DMS 273 treated with DMSO at 0.1 percent for 48 hours (cell line): ENCODE measurements at regions not wholly inside any gene's neighbourhood (a gene's known extent, or its start where the extent isn't known, plus 50 kb on each side); places are given as distances from the start of the nearest gene placed in this dataset.
"Not testable (repeated sequence)": the region's sequence is repeated elsewhere in the genome, so short reads cannot be mapped to it uniquely, and the experiment has no call there.

Experiments used
- DNase-seq: peaks from one replicate; lab custom pipeline; 2025; lab: John Stamatoyannopoulos, UW

DNA sequence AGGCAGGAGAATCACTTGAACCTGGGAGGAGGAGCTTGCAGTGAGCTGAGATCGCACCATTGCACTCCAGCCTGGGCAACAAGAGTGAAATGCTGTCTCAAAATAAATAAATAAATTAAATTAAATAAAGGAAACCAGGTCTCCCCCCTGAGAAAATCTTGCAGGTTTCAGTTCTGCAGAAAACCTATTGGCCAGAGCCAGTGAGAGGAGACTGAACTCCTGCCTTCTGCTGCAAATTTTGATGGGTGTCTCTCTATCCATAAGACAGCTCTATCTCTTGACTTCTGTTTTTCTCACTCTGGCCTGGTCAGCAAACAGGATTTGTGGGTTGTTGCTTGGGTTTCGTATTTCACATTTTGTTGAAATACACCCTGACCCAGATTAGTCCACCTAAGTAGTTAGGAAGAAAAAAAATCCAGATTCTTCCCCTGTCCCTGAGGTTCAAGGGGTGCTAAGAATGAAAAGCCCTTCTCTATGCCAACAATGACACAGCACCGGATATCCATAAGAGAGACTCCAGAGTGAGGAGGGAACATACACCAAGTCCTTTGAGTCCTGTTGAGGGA is 86.7 kb upstream of the MAP4K4 start:
- no peak for DNase-seq

GRCh38 chr2:101609433-101609832 is 88.1 kb upstream of the MAP4K4 start:
- no peak for DNase-seq

DNA sequence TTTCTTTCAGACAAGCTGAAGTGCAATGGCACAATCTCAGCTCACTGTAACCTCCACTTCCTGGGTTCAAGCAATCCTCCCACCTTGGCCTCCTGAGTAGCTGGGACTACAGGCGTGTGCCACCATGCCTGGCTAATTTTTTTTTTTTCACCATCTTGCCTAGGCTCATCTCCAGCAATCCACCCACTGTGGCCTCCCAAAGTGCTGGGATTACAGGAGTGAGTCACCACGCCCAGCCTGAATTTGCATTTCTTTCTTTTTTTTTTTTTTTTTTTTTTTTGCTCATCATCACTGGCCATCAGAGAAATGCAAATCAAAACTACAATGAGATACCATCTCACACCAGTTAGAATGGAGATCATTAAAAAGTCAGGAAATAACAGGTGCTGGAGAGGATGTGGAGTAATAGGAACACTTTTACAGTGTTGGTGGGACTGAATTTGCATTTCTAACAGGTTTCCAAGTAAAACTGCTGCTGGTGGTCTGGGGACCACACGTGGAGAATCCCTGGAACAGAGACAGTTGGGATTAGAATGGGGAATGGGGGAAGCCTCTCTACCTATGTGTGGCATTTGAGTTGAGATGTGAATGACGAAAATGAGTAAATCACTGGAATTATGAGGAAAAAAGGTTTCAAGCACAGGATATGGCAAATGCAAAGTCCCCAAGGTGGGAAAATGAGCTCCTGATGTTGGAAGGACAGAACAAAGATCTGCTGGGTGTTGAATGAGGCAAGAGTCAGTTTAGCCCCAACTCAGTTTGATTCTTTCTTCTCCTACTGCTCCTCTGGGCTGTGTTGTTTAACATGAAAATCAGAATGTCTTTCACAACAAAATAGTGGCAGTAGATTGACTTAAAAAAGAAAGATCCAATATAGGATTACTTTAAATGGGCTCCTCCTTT is 88.8 kb upstream of the MAP4K4 start:
- no peak for DNase-seq

DNA sequence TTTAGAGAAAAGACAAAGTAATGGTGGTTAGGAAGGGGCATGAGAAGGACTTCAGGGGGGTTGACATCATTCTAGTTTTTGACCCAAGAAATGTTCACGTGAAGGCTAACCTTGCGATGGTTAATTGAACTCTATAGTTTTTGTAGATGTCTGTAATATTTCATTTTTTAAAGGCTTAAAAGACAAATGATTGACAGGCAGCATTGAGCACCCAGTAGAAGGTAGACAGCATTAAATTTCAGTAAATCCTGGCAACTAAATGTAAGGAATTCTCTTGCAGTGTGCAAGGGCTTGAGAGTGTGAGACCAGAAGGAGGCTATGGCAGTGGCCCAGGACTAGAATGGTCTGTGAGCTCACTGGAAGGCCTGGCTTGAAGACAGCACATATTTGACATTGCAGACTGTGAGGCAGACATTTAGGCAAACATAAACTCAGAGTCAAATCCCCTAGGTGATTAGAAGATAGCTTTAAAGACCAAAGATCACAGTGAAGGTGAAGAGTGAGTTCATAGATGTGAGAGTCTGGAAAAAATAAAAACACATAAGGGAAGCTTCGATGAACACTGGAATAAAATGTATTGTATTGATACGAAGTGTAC is 100.1 kb upstream of the MAP4K4 start:
- no peak for DNase-seq

DNA sequence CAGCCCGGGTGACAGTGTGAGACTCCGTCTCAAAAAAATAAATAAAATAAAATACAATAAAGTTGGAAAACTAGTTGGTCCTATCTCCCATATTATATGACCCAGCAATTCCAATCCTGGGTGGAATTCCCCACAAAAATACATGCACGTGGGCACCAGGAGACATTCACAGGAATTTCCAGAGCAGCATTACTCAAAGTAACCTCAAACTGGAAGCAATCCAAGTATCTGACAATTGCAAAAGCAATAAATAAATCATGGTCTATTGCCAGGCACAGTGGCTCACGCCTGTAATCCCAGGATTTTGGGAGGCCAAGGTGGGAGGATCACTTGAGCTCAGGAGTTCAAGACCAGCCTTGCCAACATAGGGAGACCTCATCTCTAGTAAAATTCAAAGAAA is 101.2 kb upstream of the MAP4K4 start:
- DNase-seq = no peak

- no peak for DNase-seq
Measured at GRCh38 chr2:101587251-101587650, 110.3 kb upstream of the MAP4K4 start.

GRCh38 chr2:101583861-101584260 is 108.9 kb upstream of the RFX8 start:
- DNase-seq = no peak

GRCh38 chr2:101581675-101582299 is 106.9 kb upstream of the RFX8 start:
- DNase-seq = no peak

DNA sequence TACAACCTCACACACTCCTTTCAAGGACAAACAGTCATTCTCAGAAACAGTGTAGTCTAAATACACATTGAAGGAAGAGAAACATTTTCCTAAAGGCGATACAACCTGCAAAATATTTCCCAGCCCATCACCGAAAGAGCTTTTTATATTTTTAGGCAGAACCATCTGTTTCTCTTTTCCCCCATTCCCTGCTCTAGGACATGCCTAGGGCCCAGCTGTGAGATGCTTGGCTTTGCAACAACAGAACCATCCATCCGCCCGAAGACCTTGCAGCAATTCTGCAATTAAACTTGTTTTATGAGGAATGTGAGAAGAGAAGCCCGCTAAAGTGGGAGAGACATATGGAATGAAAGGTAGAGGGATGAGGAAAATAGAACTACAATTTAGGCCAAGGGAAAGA is 105.6 kb upstream of the RFX8 start:
- no peak for DNase-seq

DNA sequence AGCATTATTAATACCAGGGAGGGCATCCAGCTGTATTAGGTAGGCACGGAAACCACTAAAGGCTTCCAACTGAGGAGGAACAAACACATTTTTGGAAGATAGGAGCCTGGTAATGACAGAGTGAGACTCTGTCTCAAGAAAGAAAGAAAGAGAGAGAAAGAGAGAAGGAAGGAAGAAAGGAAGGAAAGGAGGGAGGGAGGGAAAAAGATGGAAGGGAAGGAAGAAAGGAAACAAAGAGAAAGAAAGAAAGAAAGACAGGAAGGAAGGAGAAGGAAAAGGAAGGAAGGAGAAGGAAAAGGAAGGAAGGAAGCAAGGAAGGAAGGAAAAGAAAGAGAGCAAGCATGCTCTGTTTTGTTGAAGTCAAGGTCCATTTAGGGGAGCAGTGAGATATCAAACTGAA is 103.8 kb upstream of the RFX8 start:
- no peak for DNase-seq

DNA sequence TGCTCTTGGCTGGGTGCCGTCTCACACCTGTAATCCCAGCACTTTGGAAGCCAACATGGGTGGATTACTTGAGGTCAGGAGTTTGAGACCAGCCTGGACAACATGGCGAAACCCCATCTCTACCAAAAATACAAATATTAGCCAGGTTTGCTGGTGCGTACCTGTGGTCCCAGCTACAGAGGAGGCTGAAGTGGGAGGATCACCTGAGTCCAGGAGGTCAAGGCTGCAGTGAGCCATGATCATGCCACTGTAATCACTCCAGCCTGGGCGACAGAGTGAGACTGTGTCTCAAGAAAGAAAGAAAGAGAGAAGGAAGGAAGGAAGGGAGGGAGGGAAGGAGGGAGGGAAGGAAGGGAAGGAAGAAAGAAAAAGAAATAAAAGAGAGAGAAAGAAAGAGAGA is 103.2 kb upstream of the RFX8 start:
- not testable (repeated sequence) for DNase-seq

GRCh38 chr2:101577173-101577572 is 102.3 kb upstream of the RFX8 start:
- DNase-seq = no peak

GRCh38 chr2:101574622-101575021 is 99.7 kb upstream of the RFX8 start:
- DNase-seq = no peak

- DNase-seq = no peak
Measured at GRCh38 chr2:101571951-101572350, 97.0 kb upstream of the RFX8 start.

DNA sequence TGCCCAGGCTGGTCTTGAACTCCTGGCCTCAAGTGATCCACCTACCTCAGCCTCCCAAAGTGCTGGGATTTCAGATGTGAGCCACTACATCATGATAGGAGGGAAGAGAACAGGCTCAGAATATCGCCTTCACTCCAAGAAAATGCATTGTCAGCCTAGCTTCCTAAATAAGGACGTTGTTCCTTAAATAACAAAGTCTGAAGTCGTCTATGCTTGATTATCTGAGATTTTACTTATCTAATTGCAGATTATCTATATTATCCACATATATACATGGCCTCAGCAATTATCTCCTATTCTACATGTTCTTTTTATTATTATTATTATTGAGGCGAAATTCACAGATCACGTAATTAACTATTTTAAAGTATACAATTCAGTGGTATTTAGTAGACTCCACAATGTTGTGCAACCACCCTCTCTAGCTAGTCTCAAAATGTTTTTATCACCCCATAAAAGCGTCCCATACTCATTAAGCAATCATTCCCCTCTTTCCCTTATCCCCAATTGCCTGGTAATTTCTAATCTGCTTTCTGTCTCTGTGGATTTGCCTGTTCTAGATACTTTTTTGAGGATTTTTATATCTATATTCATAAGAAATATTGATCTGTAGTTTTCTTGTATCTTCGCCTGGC is 95.1 kb upstream of the RFX8 start:
- no peak for DNase-seq

DNA sequence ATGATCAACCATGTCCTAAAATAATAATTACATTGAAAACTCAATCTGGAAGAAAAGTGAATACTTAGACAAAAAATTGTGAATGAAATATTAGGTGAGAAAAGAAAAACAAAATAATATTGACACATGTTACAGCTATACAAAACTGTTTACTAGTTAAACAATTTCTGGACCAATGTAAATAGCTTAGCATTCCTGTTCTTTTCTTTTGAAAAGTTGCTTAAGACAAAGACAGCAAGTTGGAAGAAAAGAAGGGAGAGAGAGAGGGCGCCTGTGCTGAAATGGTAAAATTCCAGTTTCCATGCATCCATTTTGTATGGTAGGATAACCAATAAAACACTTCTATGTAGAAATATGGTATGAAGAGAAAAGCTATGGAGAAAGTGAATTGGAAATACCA is 94.1 kb upstream of the RFX8 start:
- DNase-seq = no peak

DNA sequence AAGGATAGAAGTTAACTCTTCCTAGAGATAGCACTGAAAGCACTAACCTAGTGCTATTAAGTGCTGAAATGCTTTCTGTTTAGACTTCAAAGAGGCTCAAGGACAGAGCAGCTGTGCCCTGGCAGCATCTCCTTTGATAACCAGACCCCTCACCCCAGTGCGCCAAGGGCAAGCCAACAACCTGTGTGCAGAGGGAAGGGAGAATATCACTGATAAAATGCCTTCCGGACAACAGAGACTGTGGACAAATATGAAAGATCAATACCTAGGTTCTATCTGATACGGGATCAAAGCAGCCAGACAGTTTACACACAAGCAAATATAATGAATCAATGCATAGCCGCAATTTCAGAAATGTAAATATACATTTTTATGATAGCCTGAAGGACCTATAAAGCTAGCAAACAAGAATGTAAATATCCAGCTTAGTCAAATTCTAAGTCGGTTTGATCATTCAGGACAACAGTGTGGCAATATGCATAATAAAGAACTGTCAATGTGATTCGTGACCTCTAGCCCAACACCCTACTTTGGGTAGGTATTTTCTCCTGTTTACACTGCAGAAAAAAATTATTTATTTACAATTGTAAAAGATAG is 91.8 kb upstream of the RFX8 start:
- no peak for DNase-seq

GRCh38 chr2:101563849-101564248 is 88.9 kb upstream of the RFX8 start:
- DNase-seq = no peak

- DNase-seq = no peak
Measured at GRCh38 chr2:101560780-101561315, 85.9 kb upstream of the RFX8 start.

DNA sequence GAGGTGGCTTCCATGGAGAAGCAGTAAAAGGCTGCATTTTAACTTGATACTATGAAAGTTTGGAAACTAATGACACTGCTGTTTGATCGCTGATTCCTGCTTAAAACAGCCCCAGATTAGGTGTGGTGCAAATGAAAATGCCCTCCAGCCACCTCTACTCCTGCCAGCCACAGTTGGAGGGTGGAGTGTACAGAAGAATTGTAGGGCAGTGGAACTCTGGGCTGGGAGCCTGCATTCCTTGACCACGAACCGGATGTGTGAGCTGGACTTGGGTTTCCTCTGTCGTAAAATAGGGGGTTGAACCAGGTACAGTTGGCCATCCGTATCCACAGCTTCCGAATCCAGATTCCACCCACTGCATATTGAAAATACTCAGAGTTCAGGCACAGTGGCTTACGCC is 84.6 kb upstream of the RFX8 start:
- DNase-seq = no peak

- DNase-seq = no peak
Measured at GRCh38 chr2:101558740-101559525, 84.0 kb upstream of the RFX8 start.
